ENCODE measurements at regions not wholly inside any gene's neighbourhood (a gene's known extent, or its start where the extent isn't known, plus 50 kb on each side); places are given as distances from the start of the nearest gene placed in this dataset.

- TF ChIP-seq REST (IDR thresholded peaks at IDR 0.05) = no peak
- TF ChIP-seq MAX (IDR thresholded peaks at IDR 0.05) = no peak
- no peak for TF ChIP-seq FOXA1 (IDR thresholded peaks at IDR 0.05)
- TF ChIP-seq EGR1 (IDR thresholded peaks at IDR 0.05; ENCODE audit: low read depth in 2 of 2) = no peak
These were observed 384.2 kb downstream of the GRIN2B start (continued) for GRCh38 chr12:13597166-13597565.

GRCh38 chr12:13596714-13597113 lies 384.7 kb downstream of the GRIN2B start:
- Histone ChIP-seq H3K9me3 (ENCODE audit: control insufficient read depth in 4 of 4, low read length in 3 of 4) (no peaks in the 10 kb centered on the region), H3K9ac (ENCODE audit: low read depth in 1 of 2, low read length in 2 of 2) (no peak overlapping the region), H3K4me1 (ENCODE audit: control insufficient read depth in 4 of 4, insufficient read depth in 4 of 4, low read length in 3 of 4) (peaks cover 0 to 20% (median 14%) of the 10 kb centered on the region in 4 donors), H3K4me3 (ENCODE audit: low read depth in 1 of 3, low read length in 3 of 3) (no peak overlapping the region), H3K36me3 (ENCODE audit: control insufficient read depth in 4 of 4, insufficient read depth in 3 of 4, low read depth in 1 of 4, low read length in 3 of 4) (no peaks in the 10 kb centered on the region), H3K27me3 (ENCODE audit: control insufficient read depth in 4 of 4, insufficient read depth in 4 of 4, low read length in 3 of 4) (no peaks in the 10 kb centered on the region), H3K27ac (ENCODE audit: low read depth in 1 of 2, low read length in 2 of 2) (no peak overlapping the region)
- no peak for DNase-seq (ENCODE audit: low spot score)
- WGBS = 88% methylated on average over 1 of the region's 1 CpG
- TF ChIP-seq RAD21 (IDR thresholded peaks at IDR 0.05) = no peak
- TF ChIP-seq MAX (IDR thresholded peaks at IDR 0.05) = no peak
- no peak for TF ChIP-seq TAF1 (conservative IDR thresholded peaks at IDR 0.05)
- no peak for TF ChIP-seq HNF4G (IDR thresholded peaks at IDR 0.05)
- TF ChIP-seq FOXA1 (IDR thresholded peaks at IDR 0.05) = no peak
- TF ChIP-seq ZBTB33 (IDR thresholded peaks at IDR 0.05) = no peak
- TF ChIP-seq YY1 (IDR thresholded peaks at IDR 0.05) = no peak
- no peak for TF ChIP-seq RXRA (IDR thresholded peaks at IDR 0.05)
- TF ChIP-seq ATF3 (IDR thresholded peaks at IDR 0.05) = no peak
- TF ChIP-seq CTCF (IDR thresholded peaks at IDR 0.05; ENCODE audit: low read depth, low read length, missing input control) = no peak
- no peak for TF ChIP-seq JUND (IDR thresholded peaks at IDR 0.05)
- no peak for TF ChIP-seq EGR1 (IDR thresholded peaks at IDR 0.05; ENCODE audit: low read depth in 2 of 2)
- no peak for TF ChIP-seq SP1 (IDR thresholded peaks at IDR 0.05)
- no peak for TF ChIP-seq REST (IDR thresholded peaks at IDR 0.05)
- TF ChIP-seq FOXA2 (IDR thresholded peaks at IDR 0.05) = no peak
- TF ChIP-seq NR2F2 (IDR thresholded peaks at IDR 0.05) = no peak
- TF ChIP-seq GABPA (IDR thresholded peaks at IDR 0.05 in 1 of 2, conservative IDR thresholded peaks at IDR 0.05 in 1 of 2) = no peak
- TF ChIP-seq HNF4A (conservative IDR thresholded peaks at IDR 0.05) = no peak

Measured in liver (tissue), 8 donors.